Ovary (tissue), 7 donors: ENCODE measurements at regions not wholly inside any gene's neighbourhood (a gene's known extent, or its start where the extent isn't known, plus 50 kb on each side); places are given as distances from the start of the nearest gene placed in this dataset.

Experiments
- DNase-seq, 5 donors: peaks; one replicate each; pipeline ENCODE4 v3.0.0-alpha.2; 2019 to 2020
- H3K27ac ChIP-seq, 2 donors: fragments of 200-600 bp; one replicate each; pipeline versions ENCODE4 v1.5.1 to v1.8.0; 2019 to 2022
- H3K27me3 ChIP-seq: fragments of 200-600 bp; one replicate; pipeline ENCODE4 v1.8.0; 2022
- H3K36me3 ChIP-seq: fragments of 200-600 bp; sonication (generic); one replicate; pipeline ENCODE4 v1.5.1; 2019
- H3K4me1 ChIP-seq: one replicate; pipeline ENCODE4 v1.8.1; 2013; ENCODE audit warnings: mild to moderate bottlenecking, moderate library complexity; ENCODE audit not compliant: insufficient read depth
- H3K4me3 ChIP-seq: fragments of 200-600 bp; sonication (generic); one replicate; pipeline ENCODE4 v1.5.1; 2017
- H3K9me3 ChIP-seq, 2 donors: fragments of 200-600 bp in 1 of 2; sonication (generic) in 1 of 2; one replicate each; pipeline versions ENCODE4 v1.5.1 to v1.8.1; 2013 to 2019; ENCODE audit warnings: mild to moderate bottlenecking in 1 of 2, moderate library complexity in 1 of 2
- CTCF ChIP-seq, 3 donors: fragments of 450-650 bp in 2 of 3; fragments of 200-600 bp in 1 of 3; IDR thresholded peaks; one replicate each; pipeline versions ENCODE4 v1.5.1 to v1.8.0; 2016 to 2022; ENCODE audit warnings: antibody characterized with exemption in 3 of 3, mild to moderate bottlenecking in 1 of 3
- EP300 ChIP-seq: sonication (generic); formaldehyde crosslinking; IDR thresholded peaks from one replicate; pipeline ENCODE4 v1.6.1; 2017; ENCODE audit warnings: antibody characterized with exemption
- POLR2A ChIP-seq: fragments of 450-650 bp; IDR thresholded peaks from one replicate; pipeline ENCODE4 v1.6.1; 2017; ENCODE audit warnings: antibody characterized with exemption, mild to moderate bottlenecking, moderate library complexity
- WGBS, 3 donors: extraction: QIAGEN DNeasy Blood & Tissue Kit in 1 of 3; methylation state at CpG; one replicate each; pipeline versions ENCODE4 v1.1.5 to v1.1.7; 2013 to 2017; 5-methylcytosine and 5-hydroxymethylcytosine counted together
- intact Hi-C, 4 donors: fragments of 100-400 bp; cut with DNase I; formaldehyde crosslinking; loops; one replicate each; pipeline versions ENCODE4 v1.11.0 to v1.15.1; 2022 to 2023
- donor health status: DM: no; HTN: no; CAD: no; lungs with moderate emphysema.
- donor health status: DM: no; HTN: no; CAD: no.
- donor health status: Bipolar disorder and iron deficiency.
- donor health status: DM: no; HTN: no; CAD: no.
- donor health status: DM: yes; HTN: yes; CAD: no.

DNA sequence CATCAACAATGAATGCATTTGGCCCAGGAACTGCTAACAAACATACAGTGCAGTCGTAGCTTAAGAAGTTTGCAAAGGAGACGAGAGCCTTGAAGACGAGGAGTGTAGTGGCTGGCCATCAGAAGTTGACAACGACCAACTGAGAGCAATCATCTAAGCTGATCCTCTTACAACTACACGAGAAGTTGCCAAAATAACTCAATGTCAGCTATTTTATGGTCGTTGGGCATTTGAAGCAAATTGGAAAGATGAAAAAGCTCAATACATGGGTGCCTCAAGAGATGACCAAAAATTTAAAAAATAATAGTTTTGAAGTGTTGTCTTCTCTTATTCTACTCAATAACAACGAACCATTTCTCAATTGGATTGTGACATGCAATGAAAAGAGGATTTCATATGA, 757.7 kb upstream of the CHD1 start:
- H3K27me3 ChIP-seq, result no peaks in the 10 kb centered on the region
- H3K36me3 ChIP-seq, result no peaks in the 10 kb centered on the region
- H3K9me3 ChIP-seq, result no peaks in the 10 kb centered on the region
- H3K4me1 ChIP-seq, result no peaks in the 10 kb centered on the region
- 71 to 75% (median 71%) methylated on average over 7 of the region's 7 CpGs for WGBS, 3 donors
- no peak for DNase-seq
- H3K27ac ChIP-seq, result no peak overlapping the region
- H3K4me3 ChIP-seq, result no peak overlapping the region
- intact Hi-C loops, result no loop called here
- TF ChIP-seq POLR2A, result no peak
- TF ChIP-seq CTCF (IDR thresholded peaks at IDR 0.05), result no peak

DNA sequence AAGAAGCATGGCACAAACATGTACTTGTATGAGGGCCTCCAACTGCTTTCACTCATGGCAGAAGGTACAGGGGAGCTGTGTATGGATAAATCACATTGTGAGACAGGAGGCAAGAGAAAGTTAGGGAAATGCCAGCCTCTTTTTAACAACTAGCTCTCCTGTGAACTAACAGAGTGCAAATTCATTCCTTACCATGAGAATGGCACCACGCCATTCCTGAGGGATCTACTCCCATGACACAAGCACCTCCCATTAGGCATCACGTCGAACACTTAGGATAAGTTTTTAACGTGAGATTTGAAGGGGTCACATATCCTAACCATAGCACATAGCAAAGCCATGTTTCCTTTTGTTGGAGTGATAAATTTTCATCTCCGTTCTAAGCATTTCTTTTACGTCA, 747.2 kb upstream of the CHD1 start:
- Histone ChIP-seq H3K27ac (no peak overlapping the region), H3K4me3 (no peak overlapping the region), H3K27me3 (no peaks in the 10 kb centered on the region), H3K4me1 (no peaks in the 10 kb centered on the region), H3K36me3 (no peaks in the 10 kb centered on the region), H3K9me3 (no peaks in the 10 kb centered on the region)
- 71 to 79% (median 73%) methylated on average over 6 of the region's 6 CpGs for WGBS, 3 donors
- intact Hi-C loops, result no loop called here
- TF ChIP-seq POLR2A (no peak), CTCF (IDR thresholded peaks at IDR 0.05) (no peak), EP300 (no peak)
- no peak for DNase-seq

DNA sequence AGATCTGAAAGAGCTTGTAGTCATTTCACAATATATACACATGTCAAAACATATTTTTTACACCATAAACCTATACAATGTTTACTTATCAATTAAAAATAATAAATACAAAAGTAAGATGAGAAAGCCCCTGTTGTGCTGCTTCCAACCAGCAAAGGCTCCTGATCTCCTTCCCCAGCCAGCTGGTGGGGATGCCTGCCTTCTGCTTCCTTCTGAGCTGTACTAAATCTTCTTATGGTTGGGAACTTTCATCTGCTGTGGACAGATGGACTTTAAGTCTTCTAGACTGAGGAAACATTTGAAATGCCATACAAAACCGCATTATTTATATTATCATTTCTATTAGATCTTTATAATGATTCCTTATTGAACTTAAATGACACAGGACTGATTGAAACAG, 745.3 kb upstream of the CHD1 start:
- WGBS, 3 donors, result 71 to 88% (median 86%) methylated on average over 1 of the region's 1 CpG
- TF ChIP-seq CTCF (IDR thresholded peaks at IDR 0.05) (no peak), POLR2A (no peak), EP300 (no peak)
- Histone ChIP-seq H3K9me3 (no peaks in the 10 kb centered on the region), H3K4me1 (no peaks in the 10 kb centered on the region), H3K36me3 (no peaks in the 10 kb centered on the region), H3K27ac (no peak overlapping the region), H3K4me3 (no peak overlapping the region), H3K27me3 (no peaks in the 10 kb centered on the region)
- DNase-seq, result no peak
- intact Hi-C loops, result no loop called here

- no peaks in the 10 kb centered on the region for H3K9me3 ChIP-seq
- no peaks in the 10 kb centered on the region for H3K36me3 ChIP-seq
- no peak overlapping the region for H3K27ac ChIP-seq
- TF ChIP-seq POLR2A, result no peak
- TF ChIP-seq EP300, result no peak
- no peak for TF ChIP-seq CTCF (IDR thresholded peaks at IDR 0.05)
- no peaks in the 10 kb centered on the region for H3K27me3 ChIP-seq
- H3K4me3 ChIP-seq, result no peak overlapping the region
- no peaks in the 10 kb centered on the region for H3K4me1 ChIP-seq
- intact Hi-C loops, result no loop called here
- no peak for DNase-seq
Measured at GRCh38 chr5:99664972-99665371, 736.2 kb upstream of the CHD1 start.

- DNase-seq, result no peak
- intact Hi-C loops, result no loop called here
- Histone ChIP-seq H3K27me3 (peaks cover 2% of the 10 kb centered on the region), H3K27ac (no peak overlapping the region), H3K36me3 (no peaks in the 10 kb centered on the region), H3K4me1 (no peaks in the 10 kb centered on the region), H3K4me3 (no peak overlapping the region), H3K9me3 (no peaks in the 10 kb centered on the region)
- TF ChIP-seq EP300 (no peak), POLR2A (no peak), CTCF (IDR thresholded peaks at IDR 0.05) (no peak)
Measured at GRCh38 chr5:99651298-99651697, 722.5 kb upstream of the CHD1 start.
